ENCODE measurements at regions not wholly inside any gene's neighbourhood (a gene's known extent, or its start where the extent isn't known, plus 50 kb on each side); places are given as distances from the start of the nearest gene placed in this dataset.
"Not testable (repeated sequence)": the region's sequence is repeated elsewhere in the genome, so short reads cannot be mapped to it uniquely, and the experiment has no call there.

DNA sequence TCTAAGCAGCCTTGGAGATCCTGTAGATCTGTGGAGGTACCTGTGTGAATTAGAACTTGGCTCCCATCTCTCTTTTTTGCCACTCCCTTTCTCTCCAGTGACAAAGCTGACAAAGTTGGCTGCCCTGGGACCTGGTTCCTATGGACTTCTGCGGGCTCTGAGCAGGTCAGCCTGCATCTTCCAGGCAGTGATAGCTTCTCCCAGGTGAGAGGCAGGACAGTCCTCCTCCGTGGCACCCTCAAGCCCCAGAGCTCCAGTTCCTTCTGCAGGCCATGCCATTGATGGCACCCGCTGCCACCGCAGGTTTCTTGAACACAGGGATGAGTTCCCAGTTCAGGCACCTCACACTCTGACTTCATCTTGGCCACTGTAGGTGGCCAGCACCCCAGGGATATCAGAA is 73.5 kb upstream of the GRB10 start:
- Mint-ChIP-seq H3K36me3 (ENCODE audit: low read depth) (no peaks in the 10 kb centered on the region), H3K9me3 (no peaks in the 10 kb centered on the region), H3K27me3 (ENCODE audit: low read depth) (peaks cover 7% of the 10 kb centered on the region), H3K27ac (no peak overlapping the region), H3K4me3 (no peak overlapping the region), H3K4me1 (ENCODE audit: low read depth) (peaks cover 4% of the 10 kb centered on the region)
- DNase-seq (ENCODE audit: low spot score), result no peak

DNA sequence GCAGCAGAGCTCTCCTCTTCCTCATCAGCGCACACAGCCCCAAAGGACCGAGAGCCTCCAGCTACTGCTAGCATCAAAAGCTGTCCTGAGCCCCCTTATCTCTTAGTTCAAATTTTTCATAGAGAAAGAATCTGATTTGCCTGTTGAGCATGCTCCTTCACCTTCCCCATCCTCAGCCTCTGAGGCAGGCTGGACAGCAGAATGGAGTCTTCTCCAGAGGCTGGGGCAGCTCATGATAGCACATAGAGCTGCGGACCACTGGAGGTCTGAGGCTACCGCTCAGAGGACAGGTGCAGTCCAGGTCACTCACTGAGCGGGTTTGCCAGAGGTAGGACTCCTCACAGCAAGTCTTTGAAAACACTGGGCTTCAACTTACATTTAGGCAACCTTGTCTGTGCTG is 72.8 kb upstream of the GRB10 start:
- Mint-ChIP-seq H3K36me3 (ENCODE audit: low read depth) (no peaks in the 10 kb centered on the region), H3K4me1 (ENCODE audit: low read depth) (peaks cover 4% of the 10 kb centered on the region)

DNA sequence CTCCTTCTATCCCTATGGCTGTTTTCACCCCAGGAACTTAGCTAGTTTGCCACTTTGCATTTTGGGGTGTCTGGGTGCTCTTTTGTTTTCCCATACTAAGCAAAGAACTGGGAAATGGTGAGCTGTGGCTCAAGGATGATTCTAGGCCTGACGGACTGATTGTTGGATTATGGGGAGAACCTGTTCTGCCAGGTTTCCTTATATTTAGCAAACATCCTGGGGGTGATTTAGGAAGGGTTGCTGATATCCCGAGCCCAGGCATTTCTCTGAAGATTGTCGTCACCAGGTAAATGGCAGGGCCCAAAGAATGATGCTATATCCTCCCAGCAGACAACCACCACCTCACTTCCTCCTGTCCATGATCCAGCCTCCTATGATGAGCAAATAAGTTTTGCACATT is 72.1 kb upstream of the GRB10 start:
- Mint-ChIP-seq H3K27ac (no peak overlapping the region), H3K4me1 (ENCODE audit: low read depth) (peaks cover 4% of the 10 kb centered on the region), H3K27me3 (ENCODE audit: low read depth) (peaks cover 5% of the 10 kb centered on the region), H3K4me3 (no peak overlapping the region), H3K9me3 (no peaks in the 10 kb centered on the region), H3K36me3 (ENCODE audit: low read depth) (no peaks in the 10 kb centered on the region)
- DNase-seq (ENCODE audit: low spot score), result no peak

More for the DNA sequence above, 72.8 kb upstream of the GRB10 start:
- peaks cover 5% of the 10 kb centered on the region for H3K27me3 Mint-ChIP-seq (ENCODE audit: low read depth)
- H3K4me3 Mint-ChIP-seq, result no peak overlapping the region
- H3K9me3 Mint-ChIP-seq, result no peaks in the 10 kb centered on the region
- no peak for DNase-seq (ENCODE audit: low spot score)
- H3K27ac Mint-ChIP-seq, result no peak overlapping the region

DNA sequence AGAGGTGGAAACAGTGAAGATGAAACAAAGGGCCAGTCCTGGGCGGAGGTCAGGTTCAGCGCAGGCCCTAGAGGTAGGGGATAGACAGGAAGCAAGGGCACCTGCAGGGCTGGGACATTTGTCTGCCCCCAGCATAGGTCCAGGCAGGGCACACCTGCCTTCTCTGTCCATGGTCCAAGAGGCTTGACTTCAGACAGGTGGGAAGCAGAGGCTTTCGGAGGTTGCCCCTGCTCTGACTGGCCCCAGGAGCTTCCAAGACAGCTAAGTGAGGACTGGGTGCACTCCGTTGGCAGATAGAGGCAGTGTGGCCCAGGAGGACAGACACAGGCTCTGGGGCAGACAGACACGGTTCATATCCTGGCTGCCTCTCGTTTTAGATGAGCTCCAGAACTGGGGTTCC is 71.6 kb upstream of the GRB10 start:
- Mint-ChIP-seq H3K27ac (no peak overlapping the region), H3K36me3 (ENCODE audit: low read depth) (no peaks in the 10 kb centered on the region), H3K4me1 (ENCODE audit: low read depth) (peaks cover 4% of the 10 kb centered on the region), H3K9me3 (no peaks in the 10 kb centered on the region), H3K27me3 (ENCODE audit: low read depth) (peaks cover 9% of the 10 kb centered on the region), H3K4me3 (no peak overlapping the region)
- no peak for DNase-seq (ENCODE audit: low spot score)

DNA sequence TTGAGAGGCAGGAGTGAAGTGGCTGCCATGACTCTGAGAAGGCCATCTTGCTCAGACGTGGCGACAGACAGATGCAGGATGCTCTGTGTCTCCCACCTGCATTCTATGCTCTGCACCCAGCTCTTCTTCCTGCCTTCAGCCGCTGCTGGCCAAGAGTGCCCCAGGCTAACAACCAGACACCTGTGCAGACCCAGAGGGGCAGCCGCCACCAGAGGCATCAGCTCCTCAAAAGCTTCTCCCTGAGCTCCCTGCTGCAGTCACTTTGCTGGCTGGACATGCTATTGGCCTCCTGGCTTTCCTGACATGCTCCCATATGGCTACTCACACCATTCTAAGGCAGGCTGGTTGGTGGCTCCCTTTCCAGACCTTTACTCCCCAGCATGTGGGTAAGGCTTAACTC is 70.6 kb upstream of the GRB10 start:
- H3K36me3 Mint-ChIP-seq (ENCODE audit: low read depth), result no peaks in the 10 kb centered on the region
- H3K4me1 Mint-ChIP-seq (ENCODE audit: low read depth), result peaks cover 4% of the 10 kb centered on the region
- DNase-seq (ENCODE audit: low spot score), result no peak
- H3K27me3 Mint-ChIP-seq (ENCODE audit: low read depth), result peaks cover 9% of the 10 kb centered on the region
- no peaks in the 10 kb centered on the region for H3K9me3 Mint-ChIP-seq
- H3K27ac Mint-ChIP-seq, result no peak overlapping the region
- H3K4me3 Mint-ChIP-seq, result no peak overlapping the region

DNA sequence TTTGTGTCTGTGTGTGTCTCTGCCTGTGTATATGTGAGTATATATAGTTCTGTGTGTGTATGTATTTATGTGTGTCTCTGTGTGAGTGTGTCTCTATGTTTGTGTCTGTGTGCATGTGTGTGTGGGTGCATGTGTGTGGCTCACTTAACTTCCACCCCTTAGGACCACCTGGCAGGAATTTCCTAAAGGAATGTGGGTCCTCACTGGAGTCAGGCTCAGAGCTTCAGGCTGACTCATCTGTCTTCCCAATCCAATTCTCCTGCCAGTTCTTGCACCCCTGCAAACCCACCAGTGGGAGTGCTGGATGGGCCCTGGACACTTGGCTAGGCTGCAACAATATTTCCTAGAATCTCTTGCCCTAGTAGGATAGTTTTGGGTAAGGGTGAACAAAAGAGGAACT is 70.2 kb upstream of the GRB10 start:
- H3K36me3 Mint-ChIP-seq (ENCODE audit: low read depth), result no peaks in the 10 kb centered on the region
- no peak overlapping the region for H3K4me3 Mint-ChIP-seq
- no peaks in the 10 kb centered on the region for H3K9me3 Mint-ChIP-seq
- peaks cover 9% of the 10 kb centered on the region for H3K27me3 Mint-ChIP-seq (ENCODE audit: low read depth)
- no peak for DNase-seq (ENCODE audit: low spot score)
- H3K4me1 Mint-ChIP-seq (ENCODE audit: low read depth), result peaks cover 4% of the 10 kb centered on the region
- no peak overlapping the region for H3K27ac Mint-ChIP-seq

DNA sequence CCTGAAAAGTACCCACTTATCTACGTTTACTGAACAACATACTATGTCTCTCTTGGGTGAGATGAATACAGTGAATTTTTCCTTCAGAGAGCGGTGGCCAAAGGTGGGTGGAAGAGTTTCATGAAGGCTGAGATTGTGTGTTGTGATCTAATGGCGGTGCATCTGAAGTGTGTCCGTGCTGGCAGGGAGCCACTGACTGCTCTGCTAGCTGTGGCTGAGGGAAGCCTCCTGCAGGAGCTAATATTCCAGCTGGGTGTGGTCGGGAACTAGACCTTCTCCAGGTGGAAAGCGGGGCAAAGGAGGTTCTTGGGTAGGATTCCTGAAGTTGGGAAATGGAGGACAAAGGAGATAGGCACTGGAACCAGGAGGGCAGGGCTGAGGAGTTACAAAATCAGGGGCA is 69.2 kb upstream of the GRB10 start:
- Mint-ChIP-seq H3K36me3 (ENCODE audit: low read depth) (no peaks in the 10 kb centered on the region), H3K4me3 (no peak overlapping the region), H3K4me1 (ENCODE audit: low read depth) (peaks cover 4% of the 10 kb centered on the region), H3K9me3 (no peaks in the 10 kb centered on the region), H3K27me3 (ENCODE audit: low read depth) (peaks cover 8% of the 10 kb centered on the region), H3K27ac (no peak overlapping the region)
- DNase-seq (ENCODE audit: low spot score), result no peak

DNA sequence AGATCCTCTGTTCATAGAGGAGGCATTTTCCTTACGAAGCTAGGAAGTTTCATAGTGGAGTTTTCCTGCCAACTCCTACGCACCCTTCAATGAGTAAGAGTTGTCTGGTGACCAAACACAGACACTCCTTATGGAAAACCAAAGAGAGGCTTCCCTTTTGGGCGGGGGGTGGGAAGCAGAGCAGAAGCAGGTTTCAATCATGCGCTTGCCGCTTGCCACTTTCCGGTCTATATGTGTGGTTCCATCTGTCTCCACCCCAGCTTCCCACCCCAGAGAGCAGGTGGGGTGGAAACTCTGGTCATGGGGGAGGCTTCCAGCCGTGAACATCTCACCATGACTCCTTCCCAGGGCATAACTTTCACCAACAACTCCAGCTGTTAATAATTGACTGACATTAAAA is 68.8 kb upstream of the GRB10 start:
- Mint-ChIP-seq H3K27me3 (ENCODE audit: low read depth) (peaks cover 8% of the 10 kb centered on the region), H3K4me3 (no peak overlapping the region), H3K9me3 (no peaks in the 10 kb centered on the region), H3K27ac (no peak overlapping the region), H3K36me3 (ENCODE audit: low read depth) (no peaks in the 10 kb centered on the region), H3K4me1 (ENCODE audit: low read depth) (peaks cover 4% of the 10 kb centered on the region)
- DNase-seq (ENCODE audit: low spot score), result no peak

DNA sequence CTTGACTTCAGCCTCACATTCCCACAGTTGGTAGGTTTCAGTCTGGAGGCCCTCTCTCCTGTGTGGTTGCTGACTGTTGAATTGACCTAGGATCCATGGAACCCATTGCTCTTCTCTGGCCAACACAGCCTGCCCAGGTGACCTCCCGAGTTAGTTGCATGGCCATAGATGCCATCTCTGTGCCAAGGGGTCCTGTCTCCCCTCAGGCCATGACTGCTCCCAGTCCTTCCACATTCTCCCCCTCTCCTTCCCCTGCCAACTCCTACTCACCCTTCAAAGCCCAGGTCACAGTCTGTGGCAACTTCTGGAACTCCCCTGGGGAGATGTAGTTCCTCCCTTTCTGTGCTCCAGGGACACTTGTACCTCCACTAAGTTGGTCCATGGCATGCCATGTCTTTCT is 67.3 kb upstream of the GRB10 start:
- H3K27ac Mint-ChIP-seq, result no peak overlapping the region
- peaks cover 10% of the 10 kb centered on the region for H3K27me3 Mint-ChIP-seq (ENCODE audit: low read depth)
- H3K9me3 Mint-ChIP-seq, result peaks cover 7% of the 10 kb centered on the region
- H3K4me3 Mint-ChIP-seq, result no peak overlapping the region
- H3K36me3 Mint-ChIP-seq (ENCODE audit: low read depth), result no peaks in the 10 kb centered on the region
- DNase-seq (ENCODE audit: low spot score), result no peak
- peaks cover 4% of the 10 kb centered on the region for H3K4me1 Mint-ChIP-seq (ENCODE audit: low read depth)

DNA sequence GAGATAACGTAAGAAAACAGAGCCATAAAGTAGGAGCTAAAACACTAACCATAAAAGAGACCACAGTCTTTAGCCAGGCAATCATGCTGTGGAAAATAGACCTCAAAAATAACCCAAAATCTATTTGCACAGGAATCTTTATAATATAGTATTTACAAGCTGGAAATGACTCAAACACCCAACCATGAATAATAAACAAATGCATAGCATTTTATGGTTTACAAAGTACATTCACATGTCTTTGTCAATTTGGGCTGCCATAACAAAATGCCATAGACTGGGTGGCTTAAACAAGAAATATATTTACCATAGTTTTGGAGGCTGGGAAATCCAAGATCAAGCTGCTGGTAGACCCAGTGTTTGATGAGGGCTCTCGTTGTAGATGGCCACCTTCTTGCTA is 65.5 kb upstream of the GRB10 start:
- Mint-ChIP-seq H3K9me3 (peaks cover 7% of the 10 kb centered on the region), H3K4me1 (ENCODE audit: low read depth) (no peaks in the 10 kb centered on the region), H3K4me3 (no peak overlapping the region), H3K36me3 (ENCODE audit: low read depth) (no peaks in the 10 kb centered on the region), H3K27me3 (ENCODE audit: low read depth) (peaks cover 17% of the 10 kb centered on the region), H3K27ac (no peak overlapping the region)
- no peak for DNase-seq (ENCODE audit: low spot score)

DNA sequence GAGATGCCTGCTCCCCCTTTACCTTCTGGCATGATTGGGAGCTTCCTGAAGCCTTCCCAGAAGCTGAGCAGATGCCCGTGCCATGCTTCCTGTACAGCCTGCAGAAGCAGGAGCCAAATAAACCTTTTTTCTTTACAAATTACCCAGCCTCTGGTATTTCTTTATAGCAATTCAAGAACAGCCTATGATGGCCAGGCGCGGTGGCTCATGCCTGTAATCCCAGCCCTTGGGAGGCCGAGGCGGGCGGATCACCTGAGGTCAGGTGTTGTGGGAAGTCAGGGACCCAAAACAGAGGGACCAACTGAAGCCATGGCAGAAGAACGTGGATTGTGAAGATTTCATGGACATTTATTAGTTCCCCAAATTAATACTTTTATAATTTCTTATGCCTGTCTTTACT is 62.2 kb upstream of the GRB10 start:
- not testable (repeated sequence) for H3K36me3 Mint-ChIP-seq (ENCODE audit: low read depth); H3K4me3 Mint-ChIP-seq; H3K9me3 Mint-ChIP-seq; H3K4me1 Mint-ChIP-seq (ENCODE audit: low read depth); DNase-seq (ENCODE audit: low spot score); H3K27ac Mint-ChIP-seq
- peaks cover 33% of the 10 kb centered on the region for H3K27me3 Mint-ChIP-seq (ENCODE audit: low read depth)

DNA sequence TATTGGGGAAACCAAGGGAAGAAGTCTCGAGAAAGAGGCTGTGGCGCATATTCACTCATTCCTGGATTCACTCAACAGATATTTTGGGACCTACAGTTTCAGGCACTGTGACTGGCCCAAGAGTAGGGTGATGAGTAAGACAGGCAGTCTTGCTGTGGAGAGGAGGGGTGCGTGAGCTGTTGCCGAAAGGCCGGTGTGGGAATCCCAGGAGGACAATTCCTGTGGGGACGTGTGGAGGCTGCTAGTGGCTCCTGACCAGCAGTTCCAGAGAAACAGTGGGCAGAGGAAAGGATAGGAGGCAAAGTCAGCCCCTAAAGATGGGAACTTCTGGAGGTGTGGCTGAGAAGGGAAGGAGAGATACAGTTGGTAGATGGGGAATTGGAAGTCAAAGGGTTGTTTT is 59.3 kb upstream of the GRB10 start:
- Mint-ChIP-seq H3K27ac (no peak overlapping the region), H3K4me1 (ENCODE audit: low read depth) (no peaks in the 10 kb centered on the region), H3K9me3 (peaks cover 7% of the 10 kb centered on the region), H3K36me3 (ENCODE audit: low read depth) (no peaks in the 10 kb centered on the region), H3K27me3 (ENCODE audit: low read depth) (peaks cover 44% of the 10 kb centered on the region), H3K4me3 (no peak overlapping the region)
- DNase-seq (ENCODE audit: low spot score), result no peak

DNA sequence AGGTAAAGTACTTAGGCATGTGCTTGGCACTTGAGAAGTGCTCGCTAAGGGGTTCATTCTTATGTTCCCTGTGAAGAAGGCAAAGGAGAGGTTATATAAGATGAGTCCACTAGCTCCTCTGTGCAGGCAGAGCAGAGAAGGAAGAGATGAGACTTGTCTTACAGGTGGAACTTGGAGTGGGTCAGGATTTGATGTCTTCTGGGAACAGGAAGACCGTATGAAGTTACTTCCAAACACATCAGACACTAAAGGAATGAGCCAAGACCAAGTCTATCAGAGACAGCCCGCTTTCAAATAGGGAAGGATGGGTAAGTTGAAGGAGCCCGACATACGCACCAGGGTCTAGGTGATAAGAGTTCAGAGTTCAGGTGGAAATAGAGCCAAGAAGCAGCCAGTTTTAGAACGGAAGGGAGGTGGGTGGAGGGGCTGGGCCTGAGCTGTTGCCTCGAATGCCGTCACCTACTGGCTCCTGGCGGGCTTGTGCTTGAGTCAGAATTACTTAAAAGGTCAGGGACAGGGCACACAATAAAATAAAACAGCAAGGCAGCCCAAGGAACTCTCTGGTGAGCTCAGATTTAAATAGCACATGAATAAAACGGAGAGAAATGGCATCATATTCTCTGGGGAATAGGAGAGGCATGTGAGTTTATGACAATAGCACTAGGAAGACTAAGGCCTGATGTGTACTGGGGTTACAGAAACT is 56.1 kb upstream of the GRB10 start:
- no peak for DNase-seq (ENCODE audit: low spot score)
- no peaks in the 10 kb centered on the region for H3K36me3 Mint-ChIP-seq (ENCODE audit: low read depth)
- no peak overlapping the region for H3K4me3 Mint-ChIP-seq
- peaks cover 48% of the 10 kb centered on the region for H3K27me3 Mint-ChIP-seq (ENCODE audit: low read depth)
- peaks cover 8% of the 10 kb centered on the region for H3K4me1 Mint-ChIP-seq (ENCODE audit: low read depth)
- H3K9me3 Mint-ChIP-seq, result no peaks in the 10 kb centered on the region
- H3K27ac Mint-ChIP-seq, result no peak overlapping the region

DNA sequence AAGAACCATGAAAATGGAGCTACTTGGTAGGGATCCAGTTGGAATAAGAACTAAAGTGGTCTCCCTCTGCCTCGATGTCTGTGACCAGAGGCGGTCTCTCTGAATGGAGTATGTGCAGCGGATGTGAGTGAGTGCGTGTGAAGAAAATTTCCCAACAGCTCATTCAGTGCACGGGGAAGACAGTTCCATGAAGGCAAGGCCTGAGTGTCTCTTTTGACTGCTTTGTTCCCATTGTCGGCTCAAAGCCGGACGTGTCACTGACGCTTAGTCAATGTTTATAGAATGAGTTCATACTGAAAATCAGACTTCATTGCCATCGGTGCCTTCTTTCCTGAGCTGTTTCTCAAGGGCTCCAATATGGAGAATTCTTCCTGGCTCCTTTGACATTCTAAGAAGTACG is 55.3 kb upstream of the GRB10 start:
- H3K4me3 Mint-ChIP-seq, result no peak overlapping the region
- peaks cover 44% of the 10 kb centered on the region for H3K27me3 Mint-ChIP-seq (ENCODE audit: low read depth)
- H3K9me3 Mint-ChIP-seq, result no peaks in the 10 kb centered on the region
- DNase-seq (ENCODE audit: low spot score), result no peak
- H3K36me3 Mint-ChIP-seq (ENCODE audit: low read depth), result no peaks in the 10 kb centered on the region
- peaks cover 17% of the 10 kb centered on the region for H3K4me1 Mint-ChIP-seq (ENCODE audit: low read depth)
- H3K27ac Mint-ChIP-seq, result no peak overlapping the region

DNA sequence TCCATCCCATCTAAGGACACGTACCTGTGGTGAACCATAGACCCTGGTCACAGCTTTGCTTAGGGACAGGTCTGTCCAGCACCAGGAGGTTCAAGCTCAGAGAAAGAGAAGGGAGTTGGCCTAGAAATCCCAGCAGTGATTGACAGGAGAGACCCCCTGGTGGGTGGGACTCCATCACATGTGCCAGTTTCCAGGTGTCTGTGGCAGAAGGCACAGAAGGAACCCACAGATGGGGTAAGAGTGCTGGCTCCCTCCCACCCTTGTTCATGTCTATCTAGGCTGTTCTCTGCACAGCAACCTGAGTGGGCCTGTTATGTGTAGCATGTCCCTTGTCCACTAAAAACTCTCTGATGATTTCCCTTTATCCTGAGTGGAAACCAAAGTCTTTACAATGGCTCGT is 54.0 kb upstream of the GRB10 start:
- H3K4me3 Mint-ChIP-seq, result no peak overlapping the region
- H3K4me1 Mint-ChIP-seq (ENCODE audit: low read depth), result peaks cover 27% of the 10 kb centered on the region
- no peak for DNase-seq (ENCODE audit: low spot score)
- no peaks in the 10 kb centered on the region for H3K36me3 Mint-ChIP-seq (ENCODE audit: low read depth)
- no peaks in the 10 kb centered on the region for H3K9me3 Mint-ChIP-seq
- H3K27me3 Mint-ChIP-seq (ENCODE audit: low read depth), result peaks cover 37% of the 10 kb centered on the region
- H3K27ac Mint-ChIP-seq, result no peak overlapping the region
